H9 (cell line): ENCODE measurements at regions not wholly inside any gene's neighbourhood (a gene's known extent, or its start where the extent isn't known, plus 50 kb on each side); places are given as distances from the start of the nearest gene placed in this dataset.

ENCODE experiments used
- DNase-seq: peaks from one replicate; pipeline ENCODE4 v3.0.0-alpha.2; 2017
- H2AFZ ChIP-seq: one replicate; pipeline ENCODE4 v1.6.1; 2013; ENCODE audit warnings: mild to moderate bottlenecking, low read length, control low read depth, moderate library complexity
- H2AK5ac ChIP-seq: 2 replicates; pipeline ENCODE4 v1.6.1; 2013; ENCODE audit warnings: low read length, control low read depth, mixed read lengths; ENCODE audit not compliant: insufficient read length
- H2BK120ac ChIP-seq: one replicate; pipeline ENCODE4 v1.6.1; 2013; ENCODE audit warnings: low read depth, mild to moderate bottlenecking, low read length, control low read depth, inconsistent platforms; ENCODE audit not compliant: poor library complexity, severe bottlenecking
- H2BK12ac ChIP-seq: 2 replicates; pipeline ENCODE4 v1.6.1; 2013; ENCODE audit warnings: low read length, control low read depth, mixed read lengths, low read depth; ENCODE audit not compliant: insufficient read length
- H2BK15ac ChIP-seq: 2 replicates; pipeline ENCODE4 v1.6.1; 2013; ENCODE audit warnings: low read depth, low read length, control low read depth
- H2BK20ac ChIP-seq: one replicate; pipeline ENCODE4 v1.6.1; 2013; ENCODE audit warnings: low read depth, mild to moderate bottlenecking, low read length, control low read depth, inconsistent platforms; ENCODE audit not compliant: poor library complexity, severe bottlenecking
- H2BK5ac ChIP-seq: 2 replicates; pipeline ENCODE4 v1.6.1; 2013; ENCODE audit warnings: low read length, control low read depth, mixed read lengths; ENCODE audit not compliant: insufficient read length
- H3K14ac ChIP-seq: 2 replicates; pipeline ENCODE4 v1.6.1; 2013; ENCODE audit warnings: low read length, control low read depth; ENCODE audit not compliant: insufficient read depth
- H3K18ac ChIP-seq: 2 replicates; pipeline ENCODE4 v1.6.1; 2013; ENCODE audit warnings: low read depth, mild to moderate bottlenecking, mixed read lengths, low read length, control low read depth; ENCODE audit not compliant: insufficient read length
- H3K23ac ChIP-seq: 2 replicates; pipeline ENCODE4 v1.6.1; 2013; ENCODE audit warnings: low read length, control low read depth, mixed read lengths, low read depth; ENCODE audit not compliant: insufficient read length
- H3K23me2 ChIP-seq: 2 replicates; pipeline ENCODE4 v1.6.1; 2013; ENCODE audit warnings: low read depth, mild to moderate bottlenecking, mixed read lengths, low read length, control low read depth; ENCODE audit not compliant: insufficient read length, poor library complexity, severe bottlenecking
- H3K27ac ChIP-seq: 2 replicates; pipeline ENCODE4 v1.5.1; 2013; ENCODE audit warnings: low read length, control low read depth, mixed read lengths, low read depth; ENCODE audit not compliant: insufficient read length
- H3K27me3 ChIP-seq: 2 replicates; pipeline ENCODE4 v1.6.1; 2013; ENCODE audit warnings: low read length, control low read depth, inconsistent platforms; ENCODE audit not compliant: insufficient read depth
- H3K4ac ChIP-seq: 2 replicates; pipeline ENCODE4 v1.6.1; 2013; ENCODE audit warnings: low read depth, mild to moderate bottlenecking, control low read depth, inconsistent platforms, low read length, moderate library complexity
- H3K4me1 ChIP-seq: 2 replicates; pipeline ENCODE4 v1.6.1; 2013; ENCODE audit warnings: low read length, control low read depth, inconsistent platforms; ENCODE audit not compliant: insufficient read depth
- H3K4me2 ChIP-seq: 2 replicates; pipeline ENCODE4 v1.6.1; 2013; ENCODE audit warnings: low read length, control low read depth, mixed read lengths; ENCODE audit not compliant: insufficient read length, insufficient read depth
- H3K56ac ChIP-seq: 2 replicates; pipeline ENCODE4 v1.6.1; 2013; ENCODE audit warnings: low read depth, mild to moderate bottlenecking, mixed read lengths, low read length, control low read depth; ENCODE audit not compliant: insufficient read length
- H3K79me1 ChIP-seq: 2 replicates; pipeline ENCODE4 v1.6.1; 2013; ENCODE audit warnings: low read depth, mild to moderate bottlenecking, moderate library complexity, low read length, control low read depth, inconsistent platforms; ENCODE audit not compliant: insufficient read depth, poor library complexity, severe bottlenecking
- H3K79me2 ChIP-seq: 2 replicates; pipeline ENCODE4 v1.6.1; 2013; ENCODE audit warnings: low read length, control low read depth, inconsistent platforms; ENCODE audit not compliant: insufficient read depth
- H3K9ac ChIP-seq: 2 replicates; pipeline ENCODE4 v1.6.1; 2013; ENCODE audit warnings: low read length, control low read depth, mixed read lengths; ENCODE audit not compliant: insufficient read length; ENCODE audit errors: extremely low read depth
- H3K9me3 ChIP-seq: one replicate; pipeline ENCODE4 v1.6.1; 2013; ENCODE audit warnings: low read depth, low read length, inconsistent platforms; ENCODE audit not compliant: control insufficient read depth
- H3T11ph ChIP-seq: one replicate; pipeline ENCODE4 v1.6.1; 2013; ENCODE audit warnings: mild to moderate bottlenecking, low read length, control low read depth, inconsistent platforms
- H4K20me1 ChIP-seq: one replicate; pipeline ENCODE4 v1.6.1; 2013; ENCODE audit not compliant: control insufficient read depth, insufficient read length, insufficient read depth
- H4K5ac ChIP-seq: 2 replicates; pipeline ENCODE4 v1.6.1; 2013; ENCODE audit warnings: low read depth, mild to moderate bottlenecking, mixed read lengths, low read length, control low read depth; ENCODE audit not compliant: insufficient read length
- H4K8ac ChIP-seq: replicated peaks from 2 replicates; pipeline ENCODE4 v1.6.1; 2013; ENCODE audit warnings: low read length, control low read depth, mixed read lengths, low read depth; ENCODE audit not compliant: insufficient read length
- H4K91ac ChIP-seq: 2 replicates; pipeline ENCODE4 v1.6.1; 2013; ENCODE audit warnings: low read depth, mild to moderate bottlenecking, moderate library complexity, mixed read lengths, low read length, control low read depth; ENCODE audit not compliant: insufficient read length
- H3K27ac Mint-ChIP-seq, 3 experiments: 2 replicates in 2 of 3; 3 replicates in 1 of 3; pipeline ENCODE4 v1.8.0; 2020 to 2021; ENCODE audit warnings: mixed read lengths in 3 of 3, mild to moderate bottlenecking in 1 of 3, moderate library complexity in 1 of 3
- H3K27me3 Mint-ChIP-seq: 2 replicates; pipeline ENCODE4 v1.8.0; 2021; ENCODE audit warnings: low read depth, mild to moderate bottlenecking, moderate library complexity, mixed read lengths
- H3K36me3 Mint-ChIP-seq, 3 experiments: 2 replicates in 2 of 3; 3 replicates in 1 of 3; pipeline ENCODE4 v1.8.0; 2020 to 2021; ENCODE audit warnings: low read depth in 3 of 3, mixed read lengths in 3 of 3; ENCODE audit not compliant: insufficient read depth in 1 of 3
- H3K4me1 Mint-ChIP-seq, 2 experiments: 2 replicates each; pipeline ENCODE4 v1.8.0; 2020; ENCODE audit warnings: mixed read lengths in 2 of 2
- H3K4me3 Mint-ChIP-seq, 2 experiments: 2 replicates in 1 of 2; 3 replicates in 1 of 2; pipeline ENCODE4 v1.8.0; 2020 to 2021; ENCODE audit warnings: mild to moderate bottlenecking in 2 of 2, mixed read lengths in 2 of 2, moderate library complexity in 1 of 2
- H3K9me3 Mint-ChIP-seq, 2 experiments: 2 replicates in 1 of 2; 3 replicates in 1 of 2; pipeline ENCODE4 v1.8.0; 2020; ENCODE audit warnings: mild to moderate bottlenecking in 2 of 2, mixed read lengths in 2 of 2, moderate library complexity in 1 of 2
- CTCF ChIP-seq: fragments of 200-600 bp; sonication (generic); conservative IDR thresholded peaks from 3 replicates; pipeline ENCODE4 v1.8.0; 2021; ENCODE audit warnings: antibody characterized with exemption, mild to moderate bottlenecking

- H2BK120ac ChIP-seq, result no peak overlapping the region
- no peak overlapping the region for H4K91ac ChIP-seq
- Mint-ChIP-seq H3K4me3 (no peak overlapping the region), H3K27me3 (no peaks in the 10 kb centered on the region), H3K36me3 (no peaks in the 10 kb centered on the region; a peak in 1 of 7 replicates), H3K9me3 (no peaks in the 10 kb centered on the region), H3K4me1 (peaks cover 7 to 16% of the 10 kb centered on the region in 2 experiments), H3K27ac (no peak overlapping the region)
- H3K23ac ChIP-seq, result no peak overlapping the region
- H3K27ac ChIP-seq, result no peak overlapping the region
- H2AFZ ChIP-seq, result no peak overlapping the region
- no peak overlapping the region for H3K56ac ChIP-seq
- no peak for DNase-seq
- no peak overlapping the region for H2BK15ac ChIP-seq
- H3K79me2 ChIP-seq, result no peaks in the 10 kb centered on the region
- no peak overlapping the region for H3T11ph ChIP-seq
- no peaks in the 10 kb centered on the region for H3K4me1 ChIP-seq
- H3K9me3 ChIP-seq, result no peaks in the 10 kb centered on the region
- H3K9ac ChIP-seq, result no peak overlapping the region
- H4K5ac ChIP-seq, result no peak overlapping the region
- no peak overlapping the region for H2BK5ac ChIP-seq
- no peak overlapping the region for H2AK5ac ChIP-seq
- no peak overlapping the region for H2BK12ac ChIP-seq
- H3K18ac ChIP-seq, result no peak overlapping the region
- no peaks in the 10 kb centered on the region for H3K79me1 ChIP-seq
- no peak for TF ChIP-seq CTCF
- no peak overlapping the region for H3K14ac ChIP-seq
- H3K23me2 ChIP-seq, result no peaks in the 10 kb centered on the region
- H3K27me3 ChIP-seq, result no peaks in the 10 kb centered on the region
- no peak overlapping the region for H4K8ac ChIP-seq
- no peak overlapping the region for H3K4ac ChIP-seq
- H2BK20ac ChIP-seq, result no peak overlapping the region
- no peaks in the 10 kb centered on the region for H4K20me1 ChIP-seq
- no peak overlapping the region for H3K4me2 ChIP-seq
These were observed 944.1 kb downstream of the SORCS3 start for GRCh38 chr10:105585171-105585570.
